PFSK-1 (cell line): ENCODE measurements at regions not wholly inside any gene's neighbourhood (a gene's known extent, or its start where the extent isn't known, plus 50 kb on each side); places are given as distances from the start of the nearest gene placed in this dataset.

Experiments
- FOXP2 ChIP-seq: optimal IDR thresholded peaks from 2 replicates; pipeline ENCODE3; 2011; ENCODE audit warnings: borderline replicate concordance, control low read depth, inconsistent platforms; ENCODE audit not compliant: insufficient read depth; ENCODE audit errors: extremely low read length, extremely low read depth
- POLR2AphosphoS5 ChIP-seq: IDR thresholded peaks from 2 replicates; pipeline ENCODE4 v1.6.1; 2012; ENCODE audit warnings: low read depth, mild to moderate bottlenecking, control low read depth, low read length, moderate library complexity
- REST ChIP-seq, 2 experiments: IDR thresholded peaks; 2 replicates each; pipeline versions ENCODE4 v1.6.1 to v1.8.0; 2011 to 2012; ENCODE audit warnings: low read depth in 2 of 2, low read length in 2 of 2, control low read depth in 1 of 2, inconsistent platforms in 1 of 2, mild to moderate bottlenecking in 1 of 2, moderate library complexity in 1 of 2; ENCODE audit not compliant: insufficient read depth in 1 of 2
- SIN3A ChIP-seq: IDR thresholded peaks from 2 replicates; pipeline ENCODE4 v1.6.1; 2012; ENCODE audit warnings: mild to moderate bottlenecking, low read length, moderate library complexity, borderline replicate concordance; ENCODE audit not compliant: insufficient read depth
- TAF1 ChIP-seq: IDR thresholded peaks from 2 replicates; pipeline ENCODE4 v1.6.1; 2012; ENCODE audit warnings: low read length, control low read depth, borderline replicate concordance; ENCODE audit not compliant: insufficient read depth

GRCh38 chr10:59008452-59008851 lies 168.0 kb upstream of the PHYHIPL start:
- TF ChIP-seq POLR2AphosphoS5: no peak
- no peak for TF ChIP-seq TAF1
- TF ChIP-seq FOXP2: no peak
- TF ChIP-seq SIN3A: no peak
- TF ChIP-seq REST (IDR thresholded peaks at IDR 0.05; ENCODE audit: insufficient read depth in 1 of 2, low read depth in 2 of 2, low read length in 2 of 2): no peak

- TF ChIP-seq TAF1 (no peak), SIN3A (no peak), FOXP2 (no peak), POLR2AphosphoS5 (no peak)
These were observed 164.3 kb upstream of the PHYHIPL start for GRCh38 chr10:59011972-59012632.

GRCh38 chr10:59012839-59013238 lies 163.6 kb upstream of the PHYHIPL start:
- no peak for TF ChIP-seq POLR2AphosphoS5
- TF ChIP-seq TAF1: no peak
- no peak for TF ChIP-seq SIN3A
- TF ChIP-seq REST (IDR thresholded peaks at IDR 0.05; ENCODE audit: insufficient read depth in 1 of 2, low read depth in 2 of 2, low read length in 2 of 2): no peak
- TF ChIP-seq FOXP2: no peak

GRCh38 chr10:59016043-59016442 lies 160.4 kb upstream of the PHYHIPL start:
- no peak for TF ChIP-seq FOXP2
- no peak for TF ChIP-seq TAF1
- no peak for TF ChIP-seq POLR2AphosphoS5
- no peak for TF ChIP-seq REST (IDR thresholded peaks at IDR 0.05; ENCODE audit: insufficient read depth in 1 of 2, low read depth in 2 of 2, low read length in 2 of 2)
- TF ChIP-seq SIN3A: no peak

GRCh38 chr10:59018977-59019376 lies 157.5 kb upstream of the PHYHIPL start:
- TF ChIP-seq SIN3A: no peak
- no peak for TF ChIP-seq TAF1

- TF ChIP-seq TAF1 (no peak), SIN3A (no peak), POLR2AphosphoS5 (no peak), FOXP2 (no peak), REST (IDR thresholded peaks at IDR 0.05; ENCODE audit: insufficient read depth in 1 of 2, low read depth in 2 of 2, low read length in 2 of 2) (no peak)
These were observed 156.8 kb upstream of the PHYHIPL start for GRCh38 chr10:59019603-59020002.
